ENCODE measurements at regions not wholly inside any gene's neighbourhood (a gene's known extent, or its start where the extent isn't known, plus 50 kb on each side); places are given as distances from the start of the nearest gene placed in this dataset.

DNA sequence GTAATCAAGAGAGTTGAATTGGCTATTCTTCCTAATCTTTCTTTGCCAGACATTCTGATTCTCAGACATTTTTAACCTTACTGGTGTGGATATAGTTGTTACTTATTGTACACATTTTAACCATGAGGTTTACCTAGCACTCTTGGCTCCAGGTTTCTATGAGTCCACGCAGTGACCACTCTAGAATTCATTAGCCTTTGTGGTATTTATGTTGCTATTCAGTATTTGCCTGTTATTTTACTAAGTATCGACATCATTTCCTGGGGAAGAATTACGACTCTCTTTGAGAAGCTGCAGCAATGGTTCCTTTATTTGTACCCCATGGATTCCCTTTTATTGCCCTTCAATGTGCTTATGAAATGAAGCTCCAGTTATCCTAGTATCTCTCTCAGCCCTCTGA lies 120.7 kb downstream of the RDH14 start:
- Histone ChIP-seq H3K9me3 (ENCODE audit: insufficient read depth, low read depth, low read length) (no peaks in the 10 kb centered on the region), H3K27ac (ENCODE audit: low read depth, low read length) (no peak overlapping the region), H3K27me3 (ENCODE audit: insufficient read depth, low read length) (no peaks in the 10 kb centered on the region), H3K4me1 (ENCODE audit: insufficient read depth, low read length) (no peaks in the 10 kb centered on the region), H3K36me3 (ENCODE audit: insufficient read depth, low read length) (no peaks in the 10 kb centered on the region), H3K9ac (ENCODE audit: low read depth, low read length) (no peak overlapping the region), H3K4me3 (ENCODE audit: low read length) (no peak overlapping the region)
- WGBS, result 94% methylated on average over 3 of the region's 3 CpGs

DNA sequence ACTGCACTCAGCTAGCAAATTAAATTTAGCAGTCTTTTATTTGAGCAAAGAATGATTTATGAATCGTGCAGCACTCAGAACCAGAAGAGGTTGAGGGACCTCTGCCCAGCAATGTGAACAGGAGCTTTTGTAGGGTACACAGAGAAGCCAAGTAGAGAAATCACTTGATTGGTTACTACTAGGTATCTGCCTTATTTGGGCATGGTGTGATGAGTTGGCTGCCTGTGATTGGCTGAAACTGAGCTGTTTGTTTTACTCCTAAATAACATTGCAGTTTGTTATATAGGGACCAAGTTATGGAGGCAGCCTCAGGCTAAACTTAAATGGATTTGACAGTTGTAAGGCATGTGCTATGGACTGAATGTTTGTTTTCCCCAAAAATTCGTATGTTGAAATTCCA lies 122.5 kb downstream of the RDH14 start:
- Histone ChIP-seq H3K27ac (ENCODE audit: low read depth, low read length) (no peak overlapping the region), H3K9me3 (ENCODE audit: insufficient read depth, low read depth, low read length) (no peaks in the 10 kb centered on the region), H3K36me3 (ENCODE audit: insufficient read depth, low read length) (no peaks in the 10 kb centered on the region), H3K27me3 (ENCODE audit: insufficient read depth, low read length) (no peaks in the 10 kb centered on the region), H3K4me1 (ENCODE audit: insufficient read depth, low read length) (0 out of 2 replicates have a peak, but pooled peaks cover 4% of the 10 kb centered on the region), H3K4me3 (ENCODE audit: low read length) (no peak overlapping the region), H3K9ac (ENCODE audit: low read depth, low read length) (no peak overlapping the region)
- WGBS, result 92% methylated on average over 2 of the region's 2 CpGs

DNA sequence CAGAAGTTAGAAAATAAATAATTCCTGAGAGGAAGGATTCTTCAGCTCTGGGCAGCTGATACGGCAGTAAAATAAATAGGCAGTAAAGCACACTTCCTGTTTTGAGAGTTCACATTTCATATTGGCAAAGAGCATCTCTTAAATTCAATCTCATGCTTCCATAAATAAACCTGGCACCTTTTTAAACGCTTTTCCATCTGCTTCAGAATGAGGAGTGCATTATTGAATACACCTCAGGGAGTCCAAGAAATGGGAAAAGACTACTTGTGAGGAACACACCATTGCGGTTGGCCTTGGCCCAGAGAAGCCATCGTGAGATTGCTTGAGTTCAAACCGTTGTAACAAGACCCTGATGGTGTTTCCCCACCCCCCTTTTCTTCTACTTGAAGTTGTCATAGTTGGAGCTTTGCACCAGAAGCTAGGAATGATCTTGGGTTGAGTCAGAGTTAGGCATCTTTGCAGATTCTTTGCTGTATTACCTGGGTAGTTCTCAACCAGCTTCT lies 123.9 kb downstream of the RDH14 start:
- no peak overlapping the region for H3K9ac ChIP-seq (ENCODE audit: low read depth, low read length)
- no peaks in the 10 kb centered on the region for H3K27me3 ChIP-seq (ENCODE audit: insufficient read depth, low read length)
- 92% methylated on average over 5 of the region's 5 CpGs for WGBS
- H3K27ac ChIP-seq (ENCODE audit: low read depth, low read length), result no peak overlapping the region
- 0 out of 2 replicates have a peak, but pooled peaks cover 6% of the 10 kb centered on the region for H3K4me1 ChIP-seq (ENCODE audit: insufficient read depth, low read length)
- no peaks in the 10 kb centered on the region for H3K36me3 ChIP-seq (ENCODE audit: insufficient read depth, low read length)
- H3K9me3 ChIP-seq (ENCODE audit: insufficient read depth, low read depth, low read length), result no peaks in the 10 kb centered on the region
- no peak overlapping the region for H3K4me3 ChIP-seq (ENCODE audit: low read length)

DNA sequence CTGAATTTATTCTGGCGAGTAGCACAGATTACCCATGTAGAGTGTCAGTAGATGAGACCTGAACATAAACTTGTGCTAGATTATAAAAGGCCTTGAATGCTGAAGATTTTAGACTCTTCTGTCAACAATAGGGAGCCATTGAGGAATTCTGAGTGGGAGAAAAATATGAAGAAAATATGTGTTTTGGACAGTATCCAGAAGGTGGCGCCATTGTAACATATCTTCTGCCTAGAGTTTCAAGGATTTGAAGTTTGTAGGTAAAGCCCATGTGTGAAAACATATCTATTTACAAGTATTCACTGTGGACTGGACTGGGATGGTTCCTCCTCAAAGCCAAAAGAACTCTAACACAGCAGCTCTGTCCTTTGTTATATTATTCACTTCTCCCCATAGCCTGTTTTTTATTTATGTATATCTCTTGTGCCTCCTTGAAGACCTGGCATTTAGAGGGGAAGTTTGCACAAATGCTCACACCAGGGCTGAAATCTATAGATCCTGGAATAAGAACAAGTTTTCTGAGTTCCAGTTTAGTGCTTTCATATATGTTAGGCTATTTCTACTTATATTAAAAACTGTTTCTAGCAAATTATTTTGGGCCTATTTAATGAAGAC lies 124.9 kb downstream of the RDH14 start:
- Histone ChIP-seq H3K9me3 (ENCODE audit: insufficient read depth, low read depth, low read length) (no peaks in the 10 kb centered on the region), H3K4me1 (ENCODE audit: insufficient read depth, low read length) (0 out of 2 replicates have a peak, but pooled peaks cover 6% of the 10 kb centered on the region), H3K4me3 (ENCODE audit: low read length) (no peak overlapping the region), H3K36me3 (ENCODE audit: insufficient read depth, low read length) (no peaks in the 10 kb centered on the region), H3K27ac (ENCODE audit: low read depth, low read length) (no peak overlapping the region), H3K27me3 (ENCODE audit: insufficient read depth, low read length) (no peaks in the 10 kb centered on the region), H3K9ac (ENCODE audit: low read depth, low read length) (no peak overlapping the region)
- 39% methylated on average over 2 of the region's 2 CpGs for WGBS

DNA sequence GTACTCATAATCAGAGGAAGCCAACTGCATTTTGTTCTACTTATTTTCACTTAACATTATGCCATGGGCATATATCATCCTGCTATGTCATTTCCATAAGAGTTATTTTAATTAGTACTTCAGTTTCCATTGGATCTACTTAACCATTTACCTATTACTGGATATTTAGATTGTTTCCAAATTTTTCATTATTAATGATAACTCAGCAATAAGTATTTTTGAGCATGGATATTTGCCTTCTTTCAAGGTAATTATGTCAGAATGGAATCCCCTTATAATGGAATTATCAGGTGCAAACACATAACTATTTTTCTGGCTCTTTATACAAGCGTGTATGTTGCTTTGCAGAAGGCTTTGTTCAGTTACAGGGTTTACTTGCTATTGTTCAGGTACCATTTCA lies 126.6 kb downstream of the RDH14 start:
- Histone ChIP-seq H3K4me3 (ENCODE audit: low read length) (no peak overlapping the region), H3K27me3 (ENCODE audit: insufficient read depth, low read length) (no peaks in the 10 kb centered on the region), H3K4me1 (ENCODE audit: insufficient read depth, low read length) (0 out of 2 replicates have a peak, but pooled peaks cover 6% of the 10 kb centered on the region), H3K9ac (ENCODE audit: low read depth, low read length) (no peak overlapping the region), H3K36me3 (ENCODE audit: insufficient read depth, low read length) (no peaks in the 10 kb centered on the region), H3K9me3 (ENCODE audit: insufficient read depth, low read depth, low read length) (no peaks in the 10 kb centered on the region), H3K27ac (ENCODE audit: low read depth, low read length) (no peak overlapping the region)
- no CpG with 5 or more reads among the region's 1 CpG for WGBS

DNA sequence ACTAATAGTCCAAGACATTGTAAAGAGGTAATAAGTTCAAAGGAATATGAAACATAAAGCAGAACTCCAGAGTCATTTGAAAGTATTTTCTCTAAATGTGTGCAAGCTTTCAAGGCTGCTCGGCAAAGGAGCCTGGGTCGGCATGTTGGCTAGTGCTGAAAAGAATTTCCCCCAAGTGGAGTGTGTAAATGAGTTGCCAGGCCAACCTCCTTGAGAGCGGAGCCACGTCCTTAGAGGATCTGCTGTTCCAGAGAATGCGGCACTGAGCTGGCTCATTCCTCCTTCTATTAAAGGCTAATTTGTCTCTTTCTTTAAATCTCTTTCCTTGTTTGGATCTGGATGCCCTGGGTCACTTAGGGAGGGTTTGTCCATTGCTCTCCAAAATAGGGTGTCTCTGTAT lies 127.5 kb downstream of the RDH14 start:
- H3K4me3 ChIP-seq (ENCODE audit: low read length), result no peak overlapping the region
- H3K9me3 ChIP-seq (ENCODE audit: insufficient read depth, low read depth, low read length), result no peaks in the 10 kb centered on the region
- 61% methylated on average over 5 of the region's 5 CpGs for WGBS
- H3K36me3 ChIP-seq (ENCODE audit: insufficient read depth, low read length), result no peaks in the 10 kb centered on the region
- 0 out of 2 replicates have a peak, but pooled peaks cover 6% of the 10 kb centered on the region for H3K4me1 ChIP-seq (ENCODE audit: insufficient read depth, low read length)
- H3K27me3 ChIP-seq (ENCODE audit: insufficient read depth, low read length), result no peaks in the 10 kb centered on the region
- H3K9ac ChIP-seq (ENCODE audit: low read depth, low read length), result no peak overlapping the region
- no peak overlapping the region for H3K27ac ChIP-seq (ENCODE audit: low read depth, low read length)

DNA sequence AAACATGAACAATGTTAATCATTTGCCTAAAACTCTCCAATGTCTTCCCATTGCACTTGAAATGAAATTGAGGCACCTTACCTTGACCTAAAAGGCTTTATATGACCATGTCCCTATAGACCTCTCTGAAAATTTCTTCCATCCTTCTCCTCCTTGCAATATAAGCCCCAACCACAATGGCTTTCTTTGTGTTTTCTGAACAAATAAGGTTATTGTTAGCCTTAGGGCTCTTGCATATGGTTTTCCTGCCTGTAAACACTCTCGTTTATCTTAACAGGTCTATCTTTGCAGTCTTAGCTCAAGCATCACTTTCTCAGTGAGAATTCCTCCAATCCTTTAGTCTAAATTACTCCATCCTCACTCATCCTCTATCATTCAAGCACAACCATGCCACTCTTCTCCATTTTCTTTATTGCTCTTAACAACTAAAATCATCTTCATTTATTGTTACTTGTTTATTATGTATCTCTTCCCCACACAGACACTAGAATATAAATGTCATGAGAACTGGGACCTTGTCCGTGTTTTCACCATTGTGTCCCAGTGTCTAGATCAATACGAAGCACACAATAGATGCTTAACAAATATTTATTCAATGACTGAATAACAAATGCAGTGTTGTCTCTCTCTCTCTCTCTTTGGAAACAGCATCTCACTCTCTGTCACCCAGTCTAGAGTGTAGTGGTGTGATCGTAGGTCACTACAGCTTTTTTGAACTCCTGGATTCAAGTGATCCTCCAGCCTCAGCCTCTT lies 129.3 kb downstream of the RDH14 start:
- 96% methylated on average over 4 of the region's 4 CpGs for WGBS
- Histone ChIP-seq H3K4me3 (ENCODE audit: low read length) (no peak overlapping the region), H3K27ac (ENCODE audit: low read depth, low read length) (no peak overlapping the region), H3K27me3 (ENCODE audit: insufficient read depth, low read length) (no peaks in the 10 kb centered on the region), H3K4me1 (ENCODE audit: insufficient read depth, low read length) (0 out of 2 replicates have a peak, but pooled peaks cover 6% of the 10 kb centered on the region), H3K36me3 (ENCODE audit: insufficient read depth, low read length) (no peaks in the 10 kb centered on the region), H3K9me3 (ENCODE audit: insufficient read depth, low read depth, low read length) (no peaks in the 10 kb centered on the region), H3K9ac (ENCODE audit: low read depth, low read length) (no peak overlapping the region)

DNA sequence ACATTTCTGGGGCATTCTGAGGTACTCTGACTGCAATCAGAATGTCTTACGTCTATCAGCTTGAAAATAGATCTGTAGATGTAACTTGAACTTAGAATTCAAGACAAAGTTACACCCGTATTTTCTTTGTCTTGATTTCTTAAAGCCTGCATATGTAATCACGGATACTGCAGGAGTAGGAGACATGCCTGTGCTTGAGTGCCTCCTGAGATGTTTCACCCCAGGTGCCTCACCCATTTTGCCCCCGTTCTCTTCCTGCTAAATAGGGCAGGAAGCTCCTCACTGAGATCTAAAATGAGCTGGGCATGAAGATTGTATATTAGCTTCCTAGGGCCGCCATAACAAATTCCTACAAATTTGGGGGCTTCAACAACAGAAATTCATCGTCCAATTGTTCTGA lies 131.9 kb downstream of the RDH14 start:
- Histone ChIP-seq H3K36me3 (ENCODE audit: insufficient read depth, low read length) (no peaks in the 10 kb centered on the region), H3K27me3 (ENCODE audit: insufficient read depth, low read length) (no peaks in the 10 kb centered on the region), H3K9me3 (ENCODE audit: insufficient read depth, low read depth, low read length) (no peaks in the 10 kb centered on the region), H3K4me1 (ENCODE audit: insufficient read depth, low read length) (0 out of 2 replicates have a peak, but pooled peaks cover 6% of the 10 kb centered on the region), H3K9ac (ENCODE audit: low read depth, low read length) (no peak overlapping the region), H3K4me3 (ENCODE audit: low read length) (no peak overlapping the region), H3K27ac (ENCODE audit: low read depth, low read length) (no peak overlapping the region)
- WGBS, result 86% methylated on average over 6 of the region's 6 CpGs

DNA sequence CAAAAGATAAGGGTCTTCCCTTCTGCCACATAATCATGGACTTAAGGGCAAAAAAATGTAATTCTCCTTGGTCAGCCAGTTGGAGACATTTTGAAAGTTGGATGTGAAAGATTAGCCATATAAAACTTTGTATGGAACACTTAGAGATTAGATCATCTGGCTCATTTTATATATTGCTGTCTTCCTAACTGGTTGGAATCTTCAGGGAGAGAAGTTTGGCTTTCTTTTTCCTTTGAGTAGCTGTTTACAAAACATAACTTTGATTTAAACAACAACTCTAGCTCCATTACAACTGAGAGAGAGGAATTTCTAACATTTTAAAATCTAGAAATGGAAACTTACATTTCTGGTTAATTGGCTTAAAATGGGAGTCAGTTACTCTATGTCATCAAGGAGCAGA lies 132.7 kb downstream of the RDH14 start:
- no peak overlapping the region for H3K9ac ChIP-seq (ENCODE audit: low read depth, low read length)
- H3K9me3 ChIP-seq (ENCODE audit: insufficient read depth, low read depth, low read length), result no peaks in the 10 kb centered on the region
- no peak overlapping the region for H3K4me3 ChIP-seq (ENCODE audit: low read length)
- H3K27ac ChIP-seq (ENCODE audit: low read depth, low read length), result no peak overlapping the region
- H3K36me3 ChIP-seq (ENCODE audit: insufficient read depth, low read length), result no peaks in the 10 kb centered on the region
- H3K4me1 ChIP-seq (ENCODE audit: insufficient read depth, low read length), result 0 out of 2 replicates have a peak, but pooled peaks cover under 1% of the 10 kb centered on the region
- no peaks in the 10 kb centered on the region for H3K27me3 ChIP-seq (ENCODE audit: insufficient read depth, low read length)

DNA sequence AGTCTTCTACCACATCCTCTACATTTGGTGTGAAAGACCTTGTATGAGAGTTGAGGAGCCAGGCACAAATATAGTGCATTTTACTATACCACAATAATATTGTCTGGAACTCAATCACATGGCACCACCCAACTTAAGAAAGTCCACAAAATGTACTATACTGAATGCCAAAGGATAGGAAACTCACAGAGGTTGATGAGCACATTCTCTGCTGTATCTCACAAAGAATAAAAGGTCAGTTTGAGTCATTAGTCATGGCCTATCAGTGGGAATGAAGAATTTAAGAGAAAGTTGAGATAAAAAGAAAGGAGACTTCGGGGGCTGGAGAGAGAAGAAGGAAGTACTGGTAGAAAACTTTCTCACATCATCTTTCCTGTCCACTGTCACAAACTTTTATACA lies 134.3 kb downstream of the RDH14 start:
- Histone ChIP-seq H3K4me3 (ENCODE audit: low read length) (no peak overlapping the region), H3K27ac (ENCODE audit: low read depth, low read length) (no peak overlapping the region), H3K9ac (ENCODE audit: low read depth, low read length) (no peak overlapping the region), H3K36me3 (ENCODE audit: insufficient read depth, low read length) (no peaks in the 10 kb centered on the region), H3K4me1 (ENCODE audit: insufficient read depth, low read length) (no peaks in the 10 kb centered on the region), H3K27me3 (ENCODE audit: insufficient read depth, low read length) (no peaks in the 10 kb centered on the region), H3K9me3 (ENCODE audit: insufficient read depth, low read depth, low read length) (no peaks in the 10 kb centered on the region)
- no CpG with 5 or more reads among the region's 1 CpG for WGBS

DNA sequence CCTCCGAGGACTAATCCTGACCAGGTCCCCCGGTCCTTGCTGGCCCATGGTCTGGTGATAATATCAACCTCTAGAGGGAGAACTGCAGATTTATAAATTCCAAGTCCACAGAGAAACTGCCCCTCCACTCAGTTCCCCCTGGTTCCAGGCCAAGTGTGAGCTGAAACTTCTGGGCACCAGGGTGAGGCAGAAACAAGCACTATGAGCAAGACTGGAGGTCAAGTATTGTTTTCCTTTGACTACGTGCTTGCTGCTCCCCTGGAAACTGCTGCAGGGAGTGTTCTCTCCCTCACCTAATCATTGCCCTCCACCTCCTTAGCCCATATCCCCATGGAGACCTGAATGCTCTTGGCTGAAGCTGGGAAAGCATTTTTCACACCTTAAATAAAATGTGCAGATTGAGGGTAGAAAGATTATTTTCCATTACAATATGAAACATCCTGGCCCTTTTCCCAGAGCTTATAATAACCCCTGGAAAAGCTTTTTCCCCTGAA lies 135.2 kb downstream of the RDH14 start:
- WGBS, result 84% methylated on average over 3 of the region's 3 CpGs

More for the DNA sequence above, 135.2 kb downstream of the RDH14 start:
- Histone ChIP-seq H3K9ac (ENCODE audit: low read depth, low read length) (no peak overlapping the region), H3K27me3 (ENCODE audit: insufficient read depth, low read length) (no peaks in the 10 kb centered on the region), H3K36me3 (ENCODE audit: insufficient read depth, low read length) (no peaks in the 10 kb centered on the region), H3K27ac (ENCODE audit: low read depth, low read length) (no peak overlapping the region), H3K4me1 (ENCODE audit: insufficient read depth, low read length) (no peaks in the 10 kb centered on the region), H3K9me3 (ENCODE audit: insufficient read depth, low read depth, low read length) (no peaks in the 10 kb centered on the region), H3K4me3 (ENCODE audit: low read length) (no peak overlapping the region)

Measured in HUES64 (cell line).